ENCODE measurements at regions not wholly inside any gene's neighbourhood (a gene's known extent, or its start where the extent isn't known, plus 50 kb on each side); places are given as distances from the start of the nearest gene placed in this dataset.
"Not testable (repeated sequence)": the region's sequence is repeated elsewhere in the genome, so short reads cannot be mapped to it uniquely, and the experiment has no call there.

- no peaks in the 10 kb centered on the region for H4K20me1 ChIP-seq (ENCODE audit: control insufficient read depth, insufficient read depth, low read depth, low read length)
- H3K4me2 ChIP-seq (ENCODE audit: low read length) = no peak overlapping the region
- H3K27me3 ChIP-seq (ENCODE audit: control insufficient read depth, low read length) = peaks cover 46% of the 10 kb centered on the region
- H3F3A ChIP-seq (ENCODE audit: control insufficient read depth, insufficient read depth) = no peaks in the 10 kb centered on the region
- H3K9me3 ChIP-seq (ENCODE audit: control insufficient read depth, insufficient read depth, low read length) = no peaks in the 10 kb centered on the region
- no peaks in the 10 kb centered on the region for H3K36me3 ChIP-seq (ENCODE audit: control insufficient read depth, low read length)
- H3K79me2 ChIP-seq (ENCODE audit: control insufficient read depth, low read length) = no peaks in the 10 kb centered on the region
- peaks cover 6% of the 10 kb centered on the region for H3K4me1 ChIP-seq (ENCODE audit: control insufficient read depth, low read length)
- H3K4me3 ChIP-seq (ENCODE audit: low read length) = no peak overlapping the region
- no peaks in the 10 kb centered on the region for H3K9me2 ChIP-seq (replicated peaks; ENCODE audit: control insufficient read depth, low read length)
- no peak overlapping the region for H3K27ac ChIP-seq (ENCODE audit: low read depth, low read length)
- TF ChIP-seq CTCF (IDR thresholded peaks at IDR 0.05; ENCODE audit: low read depth, low read length, poor library complexity, severe bottlenecking) (no peak), EZH2phosphoT487 (IDR thresholded peaks at IDR 0.05; ENCODE audit: borderline replicate concordance, low read length) (no peak)
These were observed 158.2 kb downstream of the BMP7 start for GRCh38 chr20:57108218-57108617.

GRCh38 chr20:57108742-57109570, 157.5 kb downstream of the BMP7 start:
- Histone ChIP-seq H3K9me2 (replicated peaks; ENCODE audit: control insufficient read depth, low read length) (no peaks in the 10 kb centered on the region), H3K4me1 (ENCODE audit: control insufficient read depth, low read length) (peaks cover 6% of the 10 kb centered on the region), H3K4me2 (ENCODE audit: low read length) (no peak overlapping the region), H3K27ac (ENCODE audit: low read depth, low read length) (no peak overlapping the region), H3K79me2 (ENCODE audit: control insufficient read depth, low read length) (no peaks in the 10 kb centered on the region), H3K4me3 (ENCODE audit: low read length) (no peak overlapping the region), H3K36me3 (ENCODE audit: control insufficient read depth, low read length) (no peaks in the 10 kb centered on the region), H3K27me3 (ENCODE audit: control insufficient read depth, low read length) (peaks cover 50% of the 10 kb centered on the region), H4K20me1 (ENCODE audit: control insufficient read depth, insufficient read depth, low read depth, low read length) (no peaks in the 10 kb centered on the region), H3K9me3 (ENCODE audit: control insufficient read depth, insufficient read depth, low read length) (no peaks in the 10 kb centered on the region), H3F3A (ENCODE audit: control insufficient read depth, insufficient read depth) (no peaks in the 10 kb centered on the region)
- TF ChIP-seq EZH2phosphoT487 (IDR thresholded peaks at IDR 0.05; ENCODE audit: borderline replicate concordance, low read length) (no peak), CTCF (IDR thresholded peaks at IDR 0.05; ENCODE audit: low read depth, low read length, poor library complexity, severe bottlenecking) (no peak)

- no peaks in the 10 kb centered on the region for H3K79me2 ChIP-seq (ENCODE audit: control insufficient read depth, low read length)
- H3K9me3 ChIP-seq (ENCODE audit: control insufficient read depth, insufficient read depth, low read length) = no peaks in the 10 kb centered on the region
- H3K36me3 ChIP-seq (ENCODE audit: control insufficient read depth, low read length) = no peaks in the 10 kb centered on the region
- no peak for TF ChIP-seq EZH2phosphoT487 (IDR thresholded peaks at IDR 0.05; ENCODE audit: borderline replicate concordance, low read length)
- no peak overlapping the region for H3K4me3 ChIP-seq (ENCODE audit: low read length)
- H3F3A ChIP-seq (ENCODE audit: control insufficient read depth, insufficient read depth) = no peaks in the 10 kb centered on the region
- no peak overlapping the region for H3K27ac ChIP-seq (ENCODE audit: low read depth, low read length)
- no peak overlapping the region for H3K4me2 ChIP-seq (ENCODE audit: low read length)
- H3K9me2 ChIP-seq (replicated peaks; ENCODE audit: control insufficient read depth, low read length) = no peaks in the 10 kb centered on the region
- H3K27me3 ChIP-seq (ENCODE audit: control insufficient read depth, low read length) = peaks cover 48% of the 10 kb centered on the region
- no peaks in the 10 kb centered on the region for H4K20me1 ChIP-seq (ENCODE audit: control insufficient read depth, insufficient read depth, low read depth, low read length)
- H3K4me1 ChIP-seq (ENCODE audit: control insufficient read depth, low read length) = peaks cover 6% of the 10 kb centered on the region
These were observed 156.9 kb downstream of the BMP7 start for GRCh38 chr20:57109571-57109953.

- H3K4me1 ChIP-seq (ENCODE audit: control insufficient read depth, low read length); H3K36me3 ChIP-seq (ENCODE audit: control insufficient read depth, low read length); H3F3A ChIP-seq (ENCODE audit: control insufficient read depth, insufficient read depth); H3K79me2 ChIP-seq (ENCODE audit: control insufficient read depth, low read length); H3K9me2 ChIP-seq (replicated peaks; ENCODE audit: control insufficient read depth, low read length); H3K4me2 ChIP-seq (ENCODE audit: low read length); H3K27ac ChIP-seq (ENCODE audit: low read depth, low read length); H3K4me3 ChIP-seq (ENCODE audit: low read length); H4K20me1 ChIP-seq (ENCODE audit: control insufficient read depth, insufficient read depth, low read depth, low read length); H3K9me3 ChIP-seq (ENCODE audit: control insufficient read depth, insufficient read depth, low read length): not testable (repeated sequence)
- H3K27me3 ChIP-seq (ENCODE audit: control insufficient read depth, low read length) = peaks cover 43% of the 10 kb centered on the region
These were observed 156.1 kb downstream of the BMP7 start for GRCh38 chr20:57110121-57111027.
